GM11168 (cell line): ENCODE measurements at regions not wholly inside any gene's neighbourhood (a gene's known extent, or its start where the extent isn't known, plus 50 kb on each side); places are given as distances from the start of the nearest gene placed in this dataset.

Source experiments
- in situ Hi-C: fragments of 300-500 bp; cut with MboI; formaldehyde crosslinking; loops from one replicate; pipeline ENCODE4 v1.12.0; 2022; ENCODE audit warnings: low sequenced_read_pairs; ENCODE audit not compliant: unreplicated experiment

DNA sequence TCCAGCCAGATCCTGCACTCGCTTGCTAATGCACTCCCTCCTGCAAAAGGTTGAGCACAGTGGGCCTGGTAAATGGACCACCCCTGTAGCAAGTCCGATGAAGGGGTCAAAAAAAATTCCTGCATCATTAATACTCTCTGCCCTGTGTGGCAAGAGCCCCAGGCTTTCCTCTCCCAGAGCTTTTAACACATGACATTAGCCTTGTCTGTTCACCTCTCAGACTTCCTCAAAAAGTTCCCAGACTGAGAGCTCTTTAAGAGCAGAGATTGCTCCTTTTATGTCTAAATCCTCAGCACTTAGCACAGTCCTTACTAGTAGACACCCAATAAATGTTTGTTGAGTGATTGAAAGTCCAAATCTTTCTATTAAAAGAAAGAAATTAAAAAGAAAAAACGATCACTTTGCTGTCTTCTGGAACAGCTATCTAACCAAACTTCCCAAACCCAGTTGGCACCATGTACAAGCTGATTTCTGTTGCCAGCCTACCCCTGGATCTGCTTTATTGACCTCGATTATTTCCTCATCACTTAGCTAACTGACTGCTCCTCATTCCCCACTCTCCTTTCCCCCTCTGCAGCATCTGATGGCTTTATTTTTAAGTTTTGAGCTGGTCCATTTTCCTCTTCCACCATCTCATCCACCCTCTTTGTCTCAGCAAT, 209.8 kb downstream of the ENC1 start:
- in situ Hi-C loops, result no loop called here

GRCh38 chr5:74429495-74429894, 211.0 kb downstream of the ENC1 start:
- in situ Hi-C loops, result no loop called here

- in situ Hi-C loops, result no loop called here
These were observed 211.7 kb downstream of the ENC1 start for GRCh38 chr5:74428876-74429275.

DNA sequence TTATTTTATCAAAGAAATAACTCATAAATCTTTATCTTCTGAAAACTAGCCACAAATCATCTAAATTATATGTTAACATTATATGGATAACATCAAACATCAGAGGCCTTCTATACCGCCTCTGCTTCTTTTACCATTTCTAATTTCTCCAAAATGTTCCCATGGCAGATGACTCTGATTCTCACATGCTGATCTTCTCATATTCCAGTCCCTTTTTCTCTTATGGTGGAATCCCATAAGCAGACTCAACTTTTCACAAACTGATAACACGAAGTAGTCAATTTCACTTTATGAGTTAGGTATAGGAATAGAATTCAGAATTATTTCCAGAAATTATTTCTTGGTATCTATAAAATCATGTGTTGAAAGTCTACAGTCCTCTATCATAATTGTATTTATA, 212.3 kb downstream of the ENC1 start:
- in situ Hi-C loops, result no loop called here

DNA sequence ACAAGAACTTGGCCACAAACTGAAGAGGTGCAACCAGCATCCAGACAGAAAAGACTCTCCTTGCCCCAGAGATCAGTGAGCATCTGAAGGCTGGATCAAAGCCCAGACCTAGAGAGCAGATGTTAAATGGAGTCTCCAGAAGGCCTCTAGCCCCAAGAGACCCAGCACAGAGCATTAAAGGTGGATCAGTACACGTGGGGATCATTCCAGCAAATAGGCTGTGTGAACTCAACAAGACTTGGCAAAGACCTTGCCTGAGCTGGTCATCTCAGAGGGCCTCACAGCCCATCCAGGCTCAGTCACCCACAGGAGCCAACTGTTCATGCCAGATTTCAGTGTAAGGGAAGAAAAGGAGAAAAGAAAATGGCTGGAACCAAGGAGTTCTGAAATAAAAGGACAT, 214.0 kb downstream of the ENC1 start:
- in situ Hi-C loops, result no loop called here

- in situ Hi-C loops, result no loop called here
These were observed 216.2 kb downstream of the ENC1 start for GRCh38 chr5:74424162-74424868.

DNA sequence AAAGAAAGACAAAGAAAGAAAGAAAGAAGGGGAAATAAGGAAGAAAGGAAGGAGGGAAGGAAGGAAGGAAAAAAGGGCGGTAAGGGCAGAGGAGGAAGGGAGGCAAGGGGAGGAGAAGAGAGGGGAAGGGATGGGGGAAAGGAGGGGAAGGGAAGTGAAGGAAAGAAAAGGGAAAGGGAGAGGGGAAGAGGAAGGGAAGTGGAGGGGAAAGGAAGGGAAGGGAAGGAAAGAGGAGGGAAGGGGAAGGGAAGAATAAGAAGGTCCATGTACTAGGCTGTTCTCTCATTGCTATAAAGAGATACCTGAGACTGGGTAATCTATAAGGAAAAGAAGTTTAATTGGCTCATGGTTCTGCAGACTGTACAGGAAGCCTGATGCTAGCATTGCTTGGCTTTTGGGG, 217.1 kb downstream of the ENC1 start:
- in situ Hi-C loops, result no loop called here

DNA sequence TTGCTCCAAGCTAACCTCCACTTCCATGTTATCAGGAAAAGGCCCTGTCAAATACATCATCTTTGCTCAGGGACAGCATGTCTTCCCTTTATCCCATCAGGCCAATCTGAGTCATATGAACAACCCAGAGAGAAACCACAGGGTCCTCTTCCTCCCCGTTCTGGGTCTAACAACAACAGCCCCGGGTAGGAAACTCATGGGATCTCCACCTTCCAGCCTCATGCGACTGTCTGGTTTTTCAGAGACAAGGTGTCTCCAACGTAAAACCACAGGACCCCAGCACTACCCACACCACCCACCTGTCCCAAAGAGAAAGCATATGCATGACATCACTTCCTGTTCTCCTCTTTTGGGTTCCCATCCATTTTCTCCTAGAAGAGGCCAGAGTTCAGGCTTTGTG, 217.9 kb downstream of the ENC1 start:
- in situ Hi-C loops, result no loop called here

DNA sequence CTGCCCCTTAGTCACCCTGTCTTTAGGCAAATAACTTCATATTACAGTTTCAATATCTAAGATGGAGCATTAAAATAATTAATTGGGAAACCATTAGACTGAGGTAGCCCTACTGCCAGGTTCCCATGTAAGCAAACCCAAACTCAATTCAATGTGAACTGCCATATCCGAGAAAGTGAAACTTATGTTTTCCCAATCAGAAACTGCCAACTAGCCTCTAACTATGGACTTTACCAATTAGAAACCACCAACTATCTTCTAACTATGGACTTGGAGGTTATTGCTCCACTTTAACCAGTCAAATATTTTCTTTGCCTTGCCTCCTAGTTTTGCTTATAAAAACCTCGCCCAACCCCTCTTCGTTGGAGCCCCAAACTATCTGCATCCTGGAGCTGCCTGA, 218.5 kb downstream of the ENC1 start:
- in situ Hi-C loops, result no loop called here

DNA sequence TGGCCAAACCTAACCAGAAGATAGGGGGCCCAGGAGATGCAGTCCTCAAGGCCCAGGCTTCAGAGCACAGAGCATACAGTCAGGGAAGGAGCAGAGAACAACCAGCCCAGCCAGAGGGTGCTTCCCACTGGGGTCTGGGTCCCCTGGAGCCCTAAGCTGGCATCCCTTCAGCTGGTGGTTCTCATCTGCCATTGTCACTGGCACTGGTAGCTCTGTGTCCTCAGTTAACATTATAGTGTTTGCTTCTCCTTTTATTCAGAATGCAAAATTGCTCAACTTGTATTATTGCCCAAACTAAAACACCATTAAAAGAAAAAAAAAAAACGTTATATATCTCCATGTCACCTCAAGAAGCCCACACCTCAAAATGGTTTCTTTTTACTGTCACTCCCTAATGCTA, 219.2 kb downstream of the ENC1 start:
- in situ Hi-C loops, result no loop called here

DNA sequence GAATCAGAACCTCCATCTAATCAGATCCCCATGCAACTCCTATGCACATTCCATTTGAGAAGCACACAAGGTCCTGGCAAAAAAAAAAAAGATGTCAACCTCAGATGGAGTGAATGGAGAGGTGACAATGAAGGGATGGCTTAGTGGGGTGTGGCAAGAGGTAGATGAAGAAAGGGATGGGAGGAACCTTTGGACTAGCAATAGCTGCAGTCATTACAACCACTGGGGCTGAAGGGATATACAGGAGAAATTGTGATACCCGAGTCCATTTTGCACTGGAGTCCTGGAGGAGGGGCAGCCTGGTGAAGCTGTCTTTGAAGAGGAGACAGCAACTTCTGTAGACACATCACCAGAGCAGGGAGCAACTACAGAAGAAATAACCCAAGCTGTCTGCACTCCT, 219.6 kb downstream of the ENC1 start:
- in situ Hi-C loops, result no loop called here

- in situ Hi-C loops, result no loop called here
These were observed 220.3 kb downstream of the ENC1 start for GRCh38 chr5:74420220-74420619.

DNA sequence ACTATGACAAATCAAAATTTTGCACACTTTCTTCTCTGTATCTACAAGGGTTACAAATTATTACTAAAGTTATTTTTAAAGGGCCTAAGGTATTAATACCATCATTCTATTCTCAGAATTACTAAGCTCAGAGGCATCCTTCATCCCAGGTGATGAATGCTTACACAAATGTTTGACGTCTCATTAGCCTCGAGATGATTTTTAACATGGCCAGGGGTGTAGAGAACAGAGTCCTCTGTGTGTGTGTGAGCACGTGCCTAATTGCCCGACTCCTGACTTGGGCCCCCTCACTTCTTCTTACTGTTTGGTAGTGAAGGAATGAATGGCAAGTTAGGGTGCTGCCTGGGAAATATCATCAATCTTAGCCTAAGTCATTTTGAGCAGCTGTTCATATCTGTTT, 221.1 kb downstream of the ENC1 start:
- in situ Hi-C loops, result no loop called here

DNA sequence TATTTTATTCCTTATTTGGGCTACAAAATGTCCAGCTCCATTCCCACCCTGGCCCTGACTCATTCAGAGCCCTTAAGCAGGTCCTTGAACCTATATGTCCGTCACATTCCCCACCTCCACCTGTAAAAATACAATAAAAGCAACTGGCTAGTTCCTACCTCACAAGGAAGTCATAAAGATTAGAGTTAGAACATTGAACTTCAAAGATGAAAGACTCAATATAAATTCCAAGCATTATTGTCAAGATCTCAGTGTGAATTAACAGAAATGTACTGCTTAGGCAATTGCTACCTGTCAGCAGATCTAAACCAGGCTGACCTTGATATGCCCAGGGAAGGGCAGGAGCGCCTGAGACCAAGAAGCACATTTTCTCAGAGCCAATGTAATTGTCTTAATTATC, 221.8 kb downstream of the ENC1 start:
- in situ Hi-C loops, result no loop called here

DNA sequence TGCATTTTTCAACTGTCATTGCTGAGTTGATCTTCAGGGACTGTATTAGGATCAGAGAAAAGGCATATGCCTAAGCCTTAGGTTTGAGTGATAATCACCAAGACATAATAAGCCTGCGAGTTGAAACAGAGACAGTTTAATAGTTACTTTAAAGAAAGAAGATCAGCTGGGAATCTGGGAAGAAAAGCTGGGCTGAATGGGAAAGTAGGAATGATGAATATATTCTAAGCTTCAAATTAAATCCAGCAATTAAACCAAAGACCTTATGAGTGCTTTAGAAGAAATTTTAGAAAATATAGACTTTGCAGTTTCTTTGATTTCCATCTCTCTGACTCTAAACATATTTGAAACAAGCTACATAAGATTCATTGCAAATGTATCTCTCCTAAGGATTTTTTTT, 222.3 kb downstream of the ENC1 start:
- in situ Hi-C loops, result no loop called here

DNA sequence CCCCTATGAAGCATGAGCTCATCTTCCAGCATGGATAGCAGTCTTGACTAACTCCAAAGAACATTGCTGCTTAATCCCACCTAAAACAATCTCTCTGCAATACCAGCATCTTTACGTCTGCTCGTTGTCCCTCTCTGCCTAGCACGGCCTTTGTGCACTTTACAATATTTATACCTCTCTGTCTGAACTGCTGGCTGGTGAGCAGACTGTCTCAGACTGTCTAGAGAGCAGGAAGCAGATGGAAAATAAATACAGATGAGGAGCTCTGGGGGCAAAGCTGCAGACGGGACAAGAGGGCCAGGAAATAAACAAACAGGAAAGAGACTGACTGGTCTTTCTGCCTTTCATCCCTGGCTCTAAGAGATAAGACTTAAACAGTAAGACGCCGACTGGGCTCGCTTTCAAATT, 224.8 kb downstream of the ENC1 start:
- in situ Hi-C loops, result no loop called here

DNA sequence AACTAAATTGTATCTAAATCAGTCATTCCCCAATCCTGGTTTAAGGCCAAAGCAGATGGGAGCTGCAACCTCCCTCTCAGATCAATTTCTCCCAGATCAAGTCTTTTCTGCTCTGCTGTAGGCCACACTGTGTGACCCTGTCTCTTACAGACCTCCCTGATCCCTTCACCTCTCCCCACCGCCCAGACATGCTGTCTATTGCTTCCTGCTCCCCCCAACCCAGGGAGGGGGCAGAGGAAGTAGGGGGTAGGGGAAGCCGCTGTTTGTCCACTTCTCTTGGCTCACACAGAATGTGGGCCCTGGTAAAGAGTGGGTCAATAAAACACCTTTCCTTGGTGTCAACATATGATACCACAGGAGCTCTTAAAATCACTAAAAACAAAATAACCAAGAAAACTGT, 226.3 kb downstream of the ENC1 start:
- in situ Hi-C loops, result no loop called here

- in situ Hi-C loops, result no loop called here
These were observed 227.0 kb downstream of the ENC1 start for GRCh38 chr5:74413403-74414048.

GRCh38 chr5:74412066-74412465, 228.5 kb downstream of the ENC1 start:
- in situ Hi-C loops, result no loop called here

- in situ Hi-C loops, result no loop called here
These were observed 230.8 kb downstream of the ENC1 start for GRCh38 chr5:74409712-74410111.

GRCh38 chr5:74409166-74409706, 231.3 kb downstream of the ENC1 start:
- in situ Hi-C loops, result no loop called here
